ENCODE measurements at regions not wholly inside any gene's neighbourhood (a gene's known extent, or its start where the extent isn't known, plus 50 kb on each side); places are given as distances from the start of the nearest gene placed in this dataset.
"Not testable (repeated sequence)": the region's sequence is repeated elsewhere in the genome, so short reads cannot be mapped to it uniquely, and the experiment has no call there.

GRCh38 chr2:107751936-107752335 lies 74.8 kb upstream of the RGPD4 start:
- H3K36me3 ChIP-seq (ENCODE audit: control insufficient read depth, insufficient read depth, low read length): no peaks in the 10 kb centered on the region
- H3K4me1 ChIP-seq (ENCODE audit: control insufficient read depth, insufficient read depth, low read length): no peaks in the 10 kb centered on the region
- no peak overlapping the region for H3K9ac ChIP-seq (ENCODE audit: low read length)
- no peak overlapping the region for H3K4me3 ChIP-seq (ENCODE audit: low read depth, low read length)
- no peaks in the 10 kb centered on the region for H3K27me3 ChIP-seq (ENCODE audit: control insufficient read depth, insufficient read depth, low read length)
- no peak overlapping the region for H3K27ac ChIP-seq (ENCODE audit: low read depth, low read length)
- 0 out of 2 replicates have a peak, but pooled peaks cover 8% of the 10 kb centered on the region for H3K9me3 ChIP-seq (ENCODE audit: control insufficient read depth, insufficient read depth, low read depth, low read length)

DNA sequence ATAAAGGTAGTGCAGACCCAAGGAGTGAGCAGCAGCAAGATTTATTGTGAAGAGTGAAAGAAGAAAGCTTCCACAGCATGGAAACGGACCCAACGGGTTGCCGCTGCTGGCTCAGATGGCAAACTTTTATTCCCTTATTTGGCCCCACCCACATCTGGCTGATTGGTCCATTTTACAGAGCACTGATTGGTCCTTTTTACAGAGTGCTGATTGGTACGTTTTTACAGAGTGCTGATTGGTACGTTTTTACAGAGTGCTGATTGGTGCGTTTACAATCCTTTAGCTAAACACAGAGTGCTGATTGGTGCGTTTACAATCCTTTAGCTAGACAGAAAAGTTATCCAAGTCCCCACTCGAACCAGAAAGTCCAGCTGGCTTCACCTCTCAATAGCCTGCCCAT lies 72.9 kb upstream of the RGPD4 start:
- not testable (repeated sequence) for H3K36me3 ChIP-seq (ENCODE audit: control insufficient read depth, insufficient read depth, low read length); H3K27me3 ChIP-seq (ENCODE audit: control insufficient read depth, insufficient read depth, low read length); H3K4me3 ChIP-seq (ENCODE audit: low read depth, low read length); H3K4me1 ChIP-seq (ENCODE audit: control insufficient read depth, insufficient read depth, low read length); H3K27ac ChIP-seq (ENCODE audit: low read depth, low read length); H3K9me3 ChIP-seq (ENCODE audit: control insufficient read depth, insufficient read depth, low read depth, low read length); H3K9ac ChIP-seq (ENCODE audit: low read length)

DNA sequence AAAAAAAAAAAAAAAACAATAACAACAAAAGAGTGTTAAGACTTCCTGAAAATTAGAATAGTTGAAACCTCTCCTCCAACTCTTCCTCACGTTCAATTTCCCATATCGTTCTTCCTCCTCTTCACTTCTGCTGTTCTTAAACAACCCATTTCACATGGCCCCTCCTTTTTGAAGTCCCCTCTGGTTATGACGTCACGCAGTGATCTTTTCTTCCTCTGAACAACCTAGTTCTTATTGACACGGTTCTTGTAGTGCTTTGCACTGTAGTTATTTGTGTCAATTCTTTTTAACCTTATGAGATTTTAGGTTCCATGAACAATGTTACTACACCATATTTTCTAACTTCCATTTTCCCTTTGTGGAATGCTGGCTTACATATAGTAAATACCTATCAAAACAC lies 69.5 kb upstream of the RGPD4 start:
- Histone ChIP-seq H3K36me3 (ENCODE audit: control insufficient read depth, insufficient read depth, low read length) (no peaks in the 10 kb centered on the region), H3K4me1 (ENCODE audit: control insufficient read depth, insufficient read depth, low read length) (no peaks in the 10 kb centered on the region), H3K4me3 (ENCODE audit: low read depth, low read length) (no peak overlapping the region), H3K9me3 (ENCODE audit: control insufficient read depth, insufficient read depth, low read depth, low read length) (0 out of 2 replicates have a peak, but pooled peaks cover 6% of the 10 kb centered on the region), H3K27ac (ENCODE audit: low read depth, low read length) (no peak overlapping the region), H3K9ac (ENCODE audit: low read length) (no peak overlapping the region), H3K27me3 (ENCODE audit: control insufficient read depth, insufficient read depth, low read length) (no peaks in the 10 kb centered on the region)

- H3K9ac ChIP-seq (ENCODE audit: low read length): no peak overlapping the region
- H3K27ac ChIP-seq (ENCODE audit: low read depth, low read length): no peak overlapping the region
- H3K9me3 ChIP-seq (ENCODE audit: control insufficient read depth, insufficient read depth, low read depth, low read length): no peaks in the 10 kb centered on the region
- no peaks in the 10 kb centered on the region for H3K4me1 ChIP-seq (ENCODE audit: control insufficient read depth, insufficient read depth, low read length)
- H3K4me3 ChIP-seq (ENCODE audit: low read depth, low read length): no peak overlapping the region
- H3K36me3 ChIP-seq (ENCODE audit: control insufficient read depth, insufficient read depth, low read length): no peaks in the 10 kb centered on the region
- H3K27me3 ChIP-seq (ENCODE audit: control insufficient read depth, insufficient read depth, low read length): no peaks in the 10 kb centered on the region
Measured at GRCh38 chr2:107760620-107761364, 65.9 kb upstream of the RGPD4 start.

DNA sequence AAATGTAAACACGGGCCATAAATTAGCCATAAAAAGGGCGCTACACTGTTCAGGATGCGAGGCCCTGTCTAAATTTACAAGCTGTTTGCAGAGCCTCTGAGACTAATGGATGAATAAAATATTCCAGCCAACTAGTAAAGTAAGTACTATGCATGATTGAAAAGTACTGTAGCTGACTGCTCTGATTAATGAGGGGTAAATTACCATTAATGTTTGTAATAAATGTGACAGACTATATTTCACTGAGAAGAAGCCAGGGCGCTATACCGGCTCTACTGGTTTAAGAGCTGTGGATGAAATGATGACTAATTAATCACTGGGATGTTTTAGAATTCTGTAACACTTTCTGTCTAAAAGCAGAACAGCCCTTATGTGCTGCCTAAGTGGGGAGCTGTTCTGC lies 54.3 kb upstream of the RGPD4 start:
- no peaks in the 10 kb centered on the region for H3K9me3 ChIP-seq (ENCODE audit: control insufficient read depth, insufficient read depth, low read depth, low read length)
- no peaks in the 10 kb centered on the region for H3K4me1 ChIP-seq (ENCODE audit: control insufficient read depth, insufficient read depth, low read length)
- H3K9ac ChIP-seq (ENCODE audit: low read length): no peak overlapping the region
- H3K27me3 ChIP-seq (ENCODE audit: control insufficient read depth, insufficient read depth, low read length): no peaks in the 10 kb centered on the region
- H3K36me3 ChIP-seq (ENCODE audit: control insufficient read depth, insufficient read depth, low read length): no peaks in the 10 kb centered on the region
- H3K4me3 ChIP-seq (ENCODE audit: low read depth, low read length): no peak overlapping the region
- H3K27ac ChIP-seq (ENCODE audit: low read depth, low read length): no peak overlapping the region

DNA sequence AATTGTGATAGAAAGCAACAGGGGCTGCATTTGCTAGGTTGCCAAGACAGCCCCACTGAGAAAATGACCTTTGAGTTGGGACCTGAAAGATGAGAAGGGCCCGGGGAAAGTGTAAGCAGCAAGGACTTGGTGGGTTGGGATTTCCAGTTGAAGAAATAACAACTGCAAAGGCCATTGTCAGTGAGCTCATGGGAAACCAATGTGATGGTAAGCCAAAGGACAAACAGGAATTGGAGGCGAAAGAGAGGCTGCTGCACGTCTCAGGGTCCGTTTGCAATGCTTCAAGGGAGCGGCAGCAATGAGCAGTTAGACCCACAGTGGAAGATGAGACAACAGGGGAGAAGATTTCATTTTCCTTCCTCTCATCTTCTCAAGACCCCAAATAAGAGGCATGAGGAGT lies 51.5 kb upstream of the RGPD4 start:
- Histone ChIP-seq H3K27ac (ENCODE audit: low read depth, low read length) (no peak overlapping the region), H3K4me3 (ENCODE audit: low read depth, low read length) (no peak overlapping the region), H3K4me1 (ENCODE audit: control insufficient read depth, insufficient read depth, low read length) (no peaks in the 10 kb centered on the region), H3K9ac (ENCODE audit: low read length) (no peak overlapping the region), H3K27me3 (ENCODE audit: control insufficient read depth, insufficient read depth, low read length) (no peaks in the 10 kb centered on the region), H3K36me3 (ENCODE audit: control insufficient read depth, insufficient read depth, low read length) (no peaks in the 10 kb centered on the region), H3K9me3 (ENCODE audit: control insufficient read depth, insufficient read depth, low read depth, low read length) (no peaks in the 10 kb centered on the region)

DNA sequence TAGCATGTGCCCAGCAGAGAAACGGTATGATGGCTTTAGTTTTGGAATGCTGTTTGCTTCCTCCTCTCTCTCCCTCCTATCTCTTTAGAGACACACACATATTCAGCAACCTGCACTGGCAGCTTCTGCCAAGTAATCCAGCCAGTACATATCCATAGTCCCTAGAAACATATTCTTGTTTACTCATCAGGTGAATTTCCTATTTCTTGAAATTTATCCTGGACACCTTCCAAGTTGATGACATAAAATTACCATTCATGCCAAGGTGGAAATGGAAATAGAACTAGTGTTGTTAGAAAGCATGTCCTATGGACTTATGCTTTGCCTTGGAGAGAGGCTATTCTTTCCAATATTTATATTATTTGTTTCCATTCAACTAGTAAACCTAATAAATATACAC lies 50.9 kb upstream of the RGPD4 start:
- Histone ChIP-seq H3K9me3 (ENCODE audit: control insufficient read depth, insufficient read depth, low read depth, low read length) (no peaks in the 10 kb centered on the region), H3K4me3 (ENCODE audit: low read depth, low read length) (no peak overlapping the region), H3K27ac (ENCODE audit: low read depth, low read length) (no peak overlapping the region), H3K9ac (ENCODE audit: low read length) (no peak overlapping the region), H3K4me1 (ENCODE audit: control insufficient read depth, insufficient read depth, low read length) (no peaks in the 10 kb centered on the region), H3K36me3 (ENCODE audit: control insufficient read depth, insufficient read depth, low read length) (no peaks in the 10 kb centered on the region), H3K27me3 (ENCODE audit: control insufficient read depth, insufficient read depth, low read length) (no peaks in the 10 kb centered on the region)

DNA sequence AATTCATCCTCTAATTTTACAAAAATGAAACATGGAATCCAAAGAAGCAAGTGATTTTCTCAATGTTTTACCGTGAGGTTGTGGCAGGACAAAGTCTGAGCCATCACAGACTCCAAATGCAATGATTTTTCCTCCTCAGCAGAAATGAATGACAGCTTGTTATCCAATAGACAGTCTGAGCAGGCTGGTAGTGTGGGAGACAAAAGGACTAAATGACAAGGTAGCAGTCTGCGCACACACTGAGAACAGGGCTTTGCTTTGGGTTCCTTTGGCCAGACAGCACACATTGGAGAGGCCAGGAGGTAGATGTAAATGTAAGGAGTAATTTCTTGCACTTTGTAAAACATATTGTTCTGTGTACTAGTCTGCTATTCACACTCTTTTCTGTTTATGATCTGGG lies 50.3 kb upstream of the RGPD4 start:
- Histone ChIP-seq H3K4me1 (ENCODE audit: control insufficient read depth, insufficient read depth, low read length) (no peaks in the 10 kb centered on the region), H3K9me3 (ENCODE audit: control insufficient read depth, insufficient read depth, low read depth, low read length) (no peaks in the 10 kb centered on the region), H3K27me3 (ENCODE audit: control insufficient read depth, insufficient read depth, low read length) (no peaks in the 10 kb centered on the region), H3K4me3 (ENCODE audit: low read depth, low read length) (no peak overlapping the region), H3K36me3 (ENCODE audit: control insufficient read depth, insufficient read depth, low read length) (no peaks in the 10 kb centered on the region), H3K27ac (ENCODE audit: low read depth, low read length) (no peak overlapping the region), H3K9ac (ENCODE audit: low read length) (no peak overlapping the region)
